GM12878 (cell line): ENCODE measurements at regions not wholly inside any gene's neighbourhood (a gene's known extent, or its start where the extent isn't known, plus 50 kb on each side); places are given as distances from the start of the nearest gene placed in this dataset.

ENCODE experiments used
- ATAC-seq: fragments of 200-7000 bp; cut with Tn5 transposase; 3 replicates; pipeline ENCODE4 v1.9.1; 2020; ENCODE audit warnings: mild to moderate bottlenecking, moderate library complexity
- BruUV-seq: library from RNA; stranded (reverse); fragments of 400-500 nt; replicated peaks from 2 replicates; lab custom pipeline; 2021; lab: Mats Ljungman, UMichigan
- CTCF ChIA-PET: fragments of 300-600 bp; sonication (Branson Sonifier 250); formaldehyde crosslinking; extraction: SDS; loops from one replicate; lab custom pipeline; 2021; ENCODE audit warnings: inconsistent platforms; lab: Yijun Ruan, JAX
- POLR2A ChIA-PET: fragments of 350-600 bp; formaldehyde crosslinking; extraction: SDS; loops from one replicate; lab custom pipeline; 2021; ENCODE audit warnings: inconsistent platforms; lab: Charles Lee
- RAD21 ChIA-PET: fragments of 300-600 bp; sonication (Branson Sonifier 250); formaldehyde crosslinking; loops from one replicate; lab custom pipeline; 2023; ENCODE audit warnings: antibody characterized with exemption; ENCODE audit not compliant: unreplicated experiment; lab: Charles Lee
- SMC1A ChIA-PET: fragments of 300-600 bp; sonication (Branson Sonifier 250); formaldehyde crosslinking; loops from one replicate; lab custom pipeline; 2023; ENCODE audit not compliant: unreplicated experiment, uncharacterized antibody; lab: Charles Lee
- DNase-seq: peaks from one replicate; pipeline ENCODE4 v3.0.0-alpha.2; 2011; ENCODE audit warnings: low read depth, low spot score
- FAIRE-seq: peaks from 3 replicates; lab custom pipeline; 2011; peaks lifted over from hg19 to GRCh38; lab: Jason Lieb, UNC
- H2AFZ ChIP-seq: 2 replicates; pipeline ENCODE4 v1.6.0; 2011; ENCODE audit warnings: low read depth, low read length, control low read depth; ENCODE audit not compliant: control insufficient read depth
- H3K27ac ChIP-seq: 2 replicates; pipeline ENCODE4 v1.5.1; 2011; ENCODE audit warnings: control low read depth; ENCODE audit not compliant: control insufficient read depth, insufficient read depth
- H3K27me3 ChIP-seq, 2 experiments: replicated peaks in 1 of 2; 2 replicates each; pipeline versions ENCODE4 v1.6.0 to v1.6.1; 2011; ENCODE audit warnings: low read length in 1 of 2; ENCODE audit not compliant: control insufficient read depth in 2 of 2, insufficient read depth in 2 of 2
- H3K36me3 ChIP-seq, 2 experiments: 2 replicates each; pipeline ENCODE4 v1.5.1; 2011; ENCODE audit warnings: low read length in 1 of 2; ENCODE audit not compliant: control insufficient read depth in 2 of 2, insufficient read depth in 2 of 2
- H3K4me1 ChIP-seq: 2 replicates; pipeline ENCODE4 v1.6.1; 2011; ENCODE audit warnings: mild to moderate bottlenecking, low read length, moderate library complexity, mixed read lengths; ENCODE audit not compliant: control insufficient read depth, insufficient read depth
- H3K4me2 ChIP-seq: 2 replicates; pipeline ENCODE4 v1.6.0; 2011; ENCODE audit warnings: control low read depth; ENCODE audit not compliant: control insufficient read depth, insufficient read depth
- H3K4me3 ChIP-seq: fragments of 200-600 bp; sonication (generic); 2 replicates; pipeline ENCODE4 v1.5.1; 2016
- H3K79me2 ChIP-seq: 2 replicates; pipeline ENCODE4 v1.6.0; 2011; ENCODE audit warnings: low read length; ENCODE audit not compliant: control insufficient read depth, insufficient read depth
- H3K9ac ChIP-seq: 2 replicates; pipeline ENCODE4 v1.8.0; 2011; ENCODE audit warnings: low read length, control low read depth, mixed read lengths; ENCODE audit not compliant: control insufficient read depth, insufficient read depth
- H3K9me3 ChIP-seq: replicated peaks from 3 replicates; pipeline ENCODE4 v1.5.1; 2011; ENCODE audit warnings: mild to moderate bottlenecking, low read length; ENCODE audit not compliant: control insufficient read depth, insufficient read depth
- H4K20me1 ChIP-seq: 2 replicates; pipeline ENCODE4 v1.6.0; 2011; ENCODE audit not compliant: control insufficient read depth, insufficient read depth
- EED ChIP-seq: sonication (generic); IDR thresholded peaks from 2 replicates; pipeline ENCODE4 v1.6.1; 2016; ENCODE audit warnings: antibody characterized with exemption, low read depth
- HDAC2 ChIP-seq: fragments of 200-600 bp; sonication (generic); IDR thresholded peaks from 2 replicates; pipeline ENCODE4 v1.6.1; 2017
- KLF5 ChIP-seq: fragments of 450-650 bp; IDR thresholded peaks from 2 replicates; pipeline ENCODE4 v1.6.1; 2014; ENCODE audit warnings: mild to moderate bottlenecking; ENCODE audit not compliant: partially characterized antibody
- NBN ChIP-seq: fragments of 450-650 bp; IDR thresholded peaks from 2 replicates; pipeline ENCODE4 v1.6.1; 2016
- NFYB ChIP-seq: IDR thresholded peaks from 2 replicates; pipeline ENCODE4 v1.6.1; 2011; ENCODE audit warnings: low read depth, mild to moderate bottlenecking, low read length, improper control_type of control experiment, moderate library complexity; ENCODE audit not compliant: insufficient read depth
- PML ChIP-seq: IDR thresholded peaks from 2 replicates; pipeline ENCODE4 v1.6.1; 2012; ENCODE audit warnings: low read length, inconsistent platforms
- RBBP5 ChIP-seq: fragments of 200-600 bp; sonication (generic); conservative IDR thresholded peaks from 2 replicates; pipeline ENCODE4 v1.6.1; 2016
- SIX5 ChIP-seq: IDR thresholded peaks from 2 replicates; pipeline ENCODE4 v1.6.1; 2011; ENCODE audit warnings: mild to moderate bottlenecking, low read depth, low read length, moderate library complexity; ENCODE audit not compliant: severe bottlenecking
- WGBS: methylation state at CpG from one replicate; pipeline ENCODE4 v1.1.6; 2016; ENCODE audit warnings: low lambda C conversion rate; ENCODE audit not compliant: insufficient replicate concordance, insufficient coverage; ENCODE audit errors: missing lambda C conversion rate; 5-methylcytosine and 5-hydroxymethylcytosine counted together
- in situ Hi-C: fragments of 300-500 bp; cut with MboI; formaldehyde crosslinking; loops from 9 replicates; pipeline ENCODE4 v1.14.3; 2018; ENCODE audit warnings: mixed read lengths
- intact Hi-C: fragments of 100-400 bp; cut with micrococcal nuclease; formaldehyde crosslinking; loops from one replicate; pipeline ENCODE4 v1.14.2; 2022; ENCODE audit not compliant: unreplicated experiment
- TF ChIP-seq, protein P1 (sequence below): fragments of 450-650 bp; formaldehyde crosslinking; IDR thresholded peaks from 2 replicates; pipeline ENCODE4 v1.4.0; 2022; ENCODE audit warnings: mild to moderate bottlenecking, moderate library complexity
- TF ChIP-seq, protein P2 (sequence below): fragments of 450-650 bp; IDR thresholded peaks from 2 replicates; pipeline ENCODE4 v1.6.1; 2016; ENCODE audit warnings: mild to moderate bottlenecking, moderate library complexity, borderline replicate concordance

DNA sequence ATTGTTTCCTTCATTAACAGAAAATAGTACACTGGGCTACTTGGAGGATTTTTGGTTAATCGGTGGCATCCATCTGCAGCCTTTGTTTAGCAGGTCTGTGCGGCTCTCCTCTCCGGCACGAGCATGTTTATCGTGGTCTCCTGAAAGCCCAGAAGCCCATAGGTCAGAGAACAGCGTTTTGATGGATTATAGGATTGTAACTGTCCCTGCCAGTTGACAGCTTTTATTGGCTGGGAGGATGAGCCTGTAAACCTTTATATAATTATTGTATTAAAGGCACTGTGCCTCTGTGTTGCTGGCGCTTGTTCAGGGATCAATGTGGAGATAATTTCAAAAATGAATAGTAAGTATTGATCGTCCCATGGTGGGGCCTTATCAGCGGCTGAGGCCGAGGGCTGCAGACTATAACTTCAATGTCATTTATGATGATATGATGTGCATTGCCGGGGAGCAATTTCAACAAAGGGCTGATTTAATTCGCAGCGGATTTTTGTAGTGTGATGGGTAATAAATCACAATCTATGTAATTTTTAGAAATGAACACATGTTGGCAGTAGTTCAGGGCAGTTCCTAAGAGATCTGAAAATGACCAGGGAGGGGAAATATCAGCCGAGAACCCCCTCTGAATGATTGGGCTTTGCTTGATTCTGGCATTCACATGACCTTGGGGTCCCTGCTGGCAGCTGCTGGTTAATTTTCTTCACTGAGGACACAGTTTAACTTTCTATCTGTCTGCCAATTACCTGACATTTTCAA lies 736.1 kb downstream of the GALR1 start:
- intact Hi-C loops, result no loop called here
- no peak overlapping the region for H3K9ac ChIP-seq

More for the DNA sequence above, 736.1 kb downstream of the GALR1 start:
- ChIA-PET POLR2A (no interaction called here), CTCF (no interaction called here), SMC1A (no interaction called here), RAD21 (no interaction called here)
- Histone ChIP-seq H4K20me1 (no peaks in the 10 kb centered on the region), H3K36me3 (no peaks in the 10 kb centered on the region), H3K27ac (no peak overlapping the region), H3K4me2 (no peak overlapping the region), H3K4me1 (no peaks in the 10 kb centered on the region), H2AFZ (no peak overlapping the region), H3K79me2 (no peaks in the 10 kb centered on the region), H3K9me3 (no peaks in the 10 kb centered on the region), H3K27me3 (no peaks in the 10 kb centered on the region), H3K4me3 (no peak overlapping the region)
- FAIRE-seq, result no peak
- no peak for ATAC-seq
- DNase-seq, result no peak
- WGBS, result 51% methylated on average over 14 of the region's 14 CpGs
- TF ChIP-seq NBN (no peak), RBBP5 (no peak), HDAC2 (no peak), SIX5 (no peak), EED (no peak), NFYB (no peak), KLF5 (no peak), PML (no peak)
- TF ChIP-seq, protein P1, sequence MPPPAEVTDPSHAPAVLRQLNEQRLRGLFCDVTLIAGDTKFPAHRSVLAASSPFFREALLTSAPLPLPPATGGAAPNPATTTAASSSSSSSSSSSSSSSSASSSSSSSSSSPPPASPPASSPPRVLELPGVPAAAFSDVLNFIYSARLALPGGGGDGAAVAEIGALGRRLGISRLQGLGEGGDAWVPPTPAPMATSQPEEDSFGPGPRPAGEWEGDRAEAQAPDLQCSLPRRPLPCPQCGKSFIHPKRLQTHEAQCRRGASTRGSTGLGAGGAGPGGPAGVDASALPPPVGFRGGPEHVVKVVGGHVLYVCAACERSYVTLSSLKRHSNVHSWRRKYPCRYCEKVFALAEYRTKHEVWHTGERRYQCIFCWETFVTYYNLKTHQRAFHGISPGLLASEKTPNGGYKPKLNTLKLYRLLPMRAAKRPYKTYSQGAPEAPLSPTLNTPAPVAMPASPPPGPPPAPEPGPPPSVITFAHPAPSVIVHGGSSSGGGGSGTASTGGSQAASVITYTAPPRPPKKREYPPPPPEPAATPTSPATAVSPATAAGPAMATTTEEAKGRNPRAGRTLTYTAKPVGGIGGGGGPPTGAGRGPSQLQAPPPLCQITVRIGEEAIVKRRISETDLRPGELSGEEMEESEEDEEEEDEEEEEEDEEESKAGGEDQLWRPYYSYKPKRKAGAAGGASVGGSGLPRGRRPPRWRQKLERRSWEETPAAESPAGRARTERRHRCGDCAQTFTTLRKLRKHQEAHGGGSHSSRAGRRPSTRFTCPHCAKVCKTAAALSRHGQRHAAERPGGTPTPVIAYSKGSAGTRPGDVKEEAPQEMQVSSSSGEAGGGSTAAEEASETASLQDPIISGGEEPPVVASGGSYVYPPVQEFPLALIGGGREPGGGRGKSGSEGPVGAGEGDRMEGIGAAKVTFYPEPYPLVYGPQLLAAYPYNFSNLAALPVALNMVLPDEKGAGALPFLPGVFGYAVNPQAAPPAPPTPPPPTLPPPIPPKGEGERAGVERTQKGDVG (CRISPR knock-in tag), result no peak
- TF ChIP-seq, protein P2, sequence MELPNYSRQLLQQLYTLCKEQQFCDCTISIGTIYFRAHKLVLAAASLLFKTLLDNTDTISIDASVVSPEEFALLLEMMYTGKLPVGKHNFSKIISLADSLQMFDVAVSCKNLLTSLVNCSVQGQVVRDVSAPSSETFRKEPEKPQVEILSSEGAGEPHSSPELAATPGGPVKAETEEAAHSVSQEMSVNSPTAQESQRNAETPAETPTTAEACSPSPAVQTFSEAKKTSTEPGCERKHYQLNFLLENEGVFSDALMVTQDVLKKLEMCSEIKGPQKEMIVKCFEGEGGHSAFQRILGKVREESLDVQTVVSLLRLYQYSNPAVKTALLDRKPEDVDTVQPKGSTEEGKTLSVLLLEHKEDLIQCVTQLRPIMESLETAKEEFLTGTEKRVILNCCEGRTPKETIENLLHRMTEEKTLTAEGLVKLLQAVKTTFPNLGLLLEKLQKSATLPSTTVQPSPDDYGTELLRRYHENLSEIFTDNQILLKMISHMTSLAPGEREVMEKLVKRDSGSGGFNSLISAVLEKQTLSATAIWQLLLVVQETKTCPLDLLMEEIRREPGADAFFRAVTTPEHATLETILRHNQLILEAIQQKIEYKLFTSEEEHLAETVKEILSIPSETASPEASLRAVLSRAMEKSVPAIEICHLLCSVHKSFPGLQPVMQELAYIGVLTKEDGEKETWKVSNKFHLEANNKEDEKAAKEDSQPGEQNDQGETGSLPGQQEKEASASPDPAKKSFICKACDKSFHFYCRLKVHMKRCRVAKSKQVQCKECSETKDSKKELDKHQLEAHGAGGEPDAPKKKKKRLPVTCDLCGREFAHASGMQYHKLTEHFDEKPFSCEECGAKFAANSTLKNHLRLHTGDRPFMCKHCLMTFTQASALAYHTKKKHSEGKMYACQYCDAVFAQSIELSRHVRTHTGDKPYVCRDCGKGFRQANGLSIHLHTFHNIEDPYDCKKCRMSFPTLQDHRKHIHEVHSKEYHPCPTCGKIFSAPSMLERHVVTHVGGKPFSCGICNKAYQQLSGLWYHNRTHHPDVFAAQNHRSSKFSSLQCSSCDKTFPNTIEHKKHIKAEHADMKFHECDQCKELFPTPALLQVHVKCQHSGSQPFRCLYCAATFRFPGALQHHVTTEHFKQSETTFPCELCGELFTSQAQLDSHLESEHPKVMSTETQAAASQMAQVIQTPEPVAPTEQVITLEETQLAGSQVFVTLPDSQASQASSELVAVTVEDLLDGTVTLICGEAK, result no peak
- no TSS peak for BruUV-seq
- in situ Hi-C loops, result no loop called here
